Adrenal gland (tissue), 9 donors: ENCODE measurements at regions not wholly inside any gene's neighbourhood (a gene's known extent, or its start where the extent isn't known, plus 50 kb on each side); places are given as distances from the start of the nearest gene placed in this dataset.

Source experiments
- DNase-seq, 7 donors: peaks; one replicate each; pipeline ENCODE4 v3.0.0-alpha.2; 2019 to 2020
- H3K27ac ChIP-seq, 5 donors: fragments of 200-600 bp; sonication (generic) in 4 of 5; 1 replicate in 3 of 5; 2 replicates in 2 of 5; pipeline versions ENCODE4 v1.5.1 to v1.8.0; 2016 to 2020; ENCODE audit warnings: mild to moderate bottlenecking in 1 of 5
- H3K27me3 ChIP-seq: fragments of 200-600 bp; 2 replicates; pipeline ENCODE4 v1.8.0; 2021
- H3K36me3 ChIP-seq, 2 donors: fragments of 200-600 bp; replicated peaks in 1 of 2; 1 replicate in 1 of 2; 2 replicates in 1 of 2; pipeline versions ENCODE4 v1.5.1 to v1.8.0; 2018 to 2022
- H3K4me1 ChIP-seq, 2 donors: fragments of 200-600 bp; replicated peaks in 1 of 2; 1 replicate in 1 of 2; 2 replicates in 1 of 2; pipeline versions ENCODE4 v1.5.1 to v1.8.0; 2018 to 2021
- H3K4me3 ChIP-seq, 4 donors: fragments of 200-600 bp; sonication (generic) in 3 of 4; one replicate each; pipeline ENCODE4 v1.5.1; 2016 to 2018
- H3K9me3 ChIP-seq, 3 donors: fragments of 200-600 bp; sonication (generic) in 1 of 3; replicated peaks in 1 of 3; 1 replicate in 2 of 3; 2 replicates in 1 of 3; pipeline versions ENCODE4 v1.5.1 to v1.8.0; 2016 to 2021
- CTCF ChIP-seq, 6 experiments: fragments of 450-650 bp in 4 of 6; fragments of 200-600 bp in 2 of 6; sonication (generic) in 1 of 6; IDR thresholded peaks; 1 replicate in 5 of 6; 2 replicates in 1 of 6; pipeline versions ENCODE4 v1.5.1 to v1.8.0; 2016 to 2021; ENCODE audit warnings: antibody characterized with exemption in 6 of 6, mild to moderate bottlenecking in 2 of 6, moderate library complexity in 1 of 6
- POLR2A ChIP-seq, 2 donors: fragments of 450-650 bp; IDR thresholded peaks; one replicate each; pipeline ENCODE4 v1.6.1; 2017; ENCODE audit warnings: antibody characterized with exemption in 2 of 2, mild to moderate bottlenecking in 2 of 2, moderate library complexity in 1 of 2
- WGBS, 4 donors: extraction: QIAGEN DNeasy Blood & Tissue Kit in 2 of 4; methylation state at CpG; one replicate each; pipeline versions ENCODE4 v1.1.5 to v1.1.7; 2013 to 2017; 5-methylcytosine and 5-hydroxymethylcytosine counted together
- intact Hi-C, 2 donors: fragments of 100-400 bp; cut with DNase I; formaldehyde crosslinking; loops; one replicate each; pipeline versions ENCODE4 v1.14.1 to v1.15.0; 2022 to 2023
- small RNA-seq, 2 donors: library from RNA; depleted of rRNA; stranded (forward); fragments of <200 nt; gene quantifications; one replicate each; pipeline ENCODE3, GENCODE V24; 2016
- donor health status: healthy with polysubstance abuse.
- donor health status: Bipolar disorder and iron deficiency.
- donor health status: DM: yes; HTN: yes; CAD: no.
- donor health status: DM: no; HTN: no; CAD: no.
- donor health status: DM: no; HTN: no; CAD: no.

GRCh38 chrX:106499473-106499872 lies 112.3 kb upstream of the RADX start:
- Histone ChIP-seq H3K9me3 (no peaks in the 10 kb centered on the region), H3K4me3 (no peak overlapping the region), H3K27me3 (peaks cover 19% of the 10 kb centered on the region), H3K27ac (no peak overlapping the region), H3K36me3 (no peaks in the 10 kb centered on the region), H3K4me1 (no peaks in the 10 kb centered on the region)
- TF ChIP-seq CTCF (IDR thresholded peaks at IDR 0.05) = no peak
- DNase-seq = no peak
- intact Hi-C loops = no loop called here

- H3K4me3 ChIP-seq = no peak overlapping the region
- H3K4me1 ChIP-seq = no peaks in the 10 kb centered on the region
- no peak for TF ChIP-seq CTCF (IDR thresholded peaks at IDR 0.05)
- TF ChIP-seq POLR2A (IDR thresholded peaks at IDR 0.05) = no peak
- peaks cover 22% of the 10 kb centered on the region for H3K27me3 ChIP-seq
- H3K9me3 ChIP-seq = no peaks in the 10 kb centered on the region
- no peak for DNase-seq
- H3K27ac ChIP-seq = no peak overlapping the region
- intact Hi-C loops = no loop called here
- H3K36me3 ChIP-seq = no peaks in the 10 kb centered on the region
- WGBS, 4 donors = 56 to 82% (median 61%) methylated on average over 1 of the region's 1 CpG
Observed at GRCh38 chrX:106510713-106511403, 100.9 kb upstream of the RADX start.

Small RNA genes lying in the stretch of these regions (small RNA-seq; reads per million reads assigned to genes)
- gene AL133271.1 (0 reads per million in 2 donors), gene RF00019 (0 reads per million in 2 donors)
